Muscle layer of duodenum (tissue), 2 donors: ENCODE measurements at regions not wholly inside any gene's neighbourhood (a gene's known extent, or its start where the extent isn't known, plus 50 kb on each side); places are given as distances from the start of the nearest gene placed in this dataset.

Source experiments
- H3K27ac ChIP-seq: one replicate; pipeline ENCODE4 v1.7.0; 2013; ENCODE audit warnings: mild to moderate bottlenecking, low read length
- H3K27me3 ChIP-seq: one replicate; pipeline ENCODE4 v1.7.0; 2013; ENCODE audit warnings: low read depth, mild to moderate bottlenecking, control low read depth, low read length
- H3K36me3 ChIP-seq, 2 donors: one replicate each; pipeline ENCODE4 v1.7.0; 2013; ENCODE audit warnings: low read length in 2 of 2, control low read depth in 1 of 2, mild to moderate bottlenecking in 1 of 2; ENCODE audit not compliant: insufficient read depth in 2 of 2, control insufficient read depth in 1 of 2
- H3K4me1 ChIP-seq, 2 donors: one replicate each; pipeline ENCODE4 v1.7.0; 2013; ENCODE audit warnings: low read length in 2 of 2, mild to moderate bottlenecking in 2 of 2, control low read depth in 1 of 2, moderate library complexity in 1 of 2; ENCODE audit not compliant: insufficient read depth in 2 of 2, control insufficient read depth in 1 of 2
- H3K4me3 ChIP-seq, 2 donors: one replicate each; pipeline ENCODE4 v1.7.0; 2013; ENCODE audit warnings: low read length in 2 of 2, low read depth in 1 of 2, mild to moderate bottlenecking in 1 of 2
- H3K9me3 ChIP-seq, 2 donors: one replicate each; pipeline ENCODE4 v1.7.0; 2013; ENCODE audit warnings: low read length in 2 of 2, control low read depth in 1 of 2, mild to moderate bottlenecking in 1 of 2; ENCODE audit not compliant: control insufficient read depth in 1 of 2
- donor health status: healthy.

DNA sequence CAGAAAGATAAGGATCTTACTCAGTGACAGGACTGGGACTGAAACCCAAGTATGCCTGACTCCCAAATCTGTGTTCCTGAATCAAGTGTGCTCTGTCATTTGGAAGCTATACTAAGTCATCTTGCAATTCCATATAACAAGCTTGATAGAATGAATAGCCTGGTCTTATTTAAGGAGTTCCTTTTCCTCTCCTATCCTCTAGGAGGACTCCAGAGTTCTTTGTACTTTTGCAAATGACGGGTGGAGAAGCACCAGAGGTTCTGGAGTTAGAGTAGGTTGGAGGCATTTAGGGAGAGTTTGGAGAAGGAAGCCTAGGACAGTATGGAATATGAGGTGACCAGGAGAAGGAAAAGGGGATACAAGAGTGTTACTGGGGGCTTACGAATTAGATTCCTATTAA is 92.9 kb upstream of the RCN1 start:
- Histone ChIP-seq H3K36me3 (no peaks in the 10 kb centered on the region), H3K27me3 (no peaks in the 10 kb centered on the region), H3K9me3 (no peaks in the 10 kb centered on the region)

DNA sequence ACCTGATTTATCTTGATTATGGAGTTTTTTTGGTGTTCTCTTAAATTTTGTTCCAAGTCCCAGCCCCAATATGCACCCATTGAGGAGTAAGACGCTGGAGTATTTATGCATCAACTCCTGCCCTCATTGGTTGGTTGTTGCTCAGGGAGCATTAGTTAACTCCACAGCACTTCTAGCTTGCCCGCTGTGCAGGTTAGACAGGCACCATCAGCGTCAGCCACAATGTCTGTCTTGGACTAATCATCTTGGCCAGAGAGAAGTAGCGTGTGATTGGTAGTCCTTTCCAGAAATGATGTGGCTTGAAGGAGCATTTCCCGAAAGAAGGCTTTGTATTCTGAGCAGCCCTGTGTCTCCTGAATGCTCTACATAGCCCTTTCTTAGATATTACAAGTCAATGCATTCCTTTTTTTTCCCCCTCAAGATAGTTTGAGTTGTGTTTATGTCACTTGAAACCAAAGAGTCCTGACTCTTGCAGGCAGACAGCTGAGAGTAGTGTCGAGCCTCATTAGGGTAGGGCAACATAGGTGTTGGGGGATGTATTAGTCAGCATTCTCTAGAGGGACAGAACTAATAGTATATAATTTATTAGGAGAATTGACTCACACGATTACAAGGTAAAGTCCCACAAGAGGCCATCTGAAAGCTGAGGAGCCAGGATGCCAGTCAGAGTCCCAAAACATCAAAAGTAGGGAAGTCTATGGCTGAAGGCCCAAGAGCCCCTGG is 94.6 kb upstream of the RCN1 start:
- H3K4me3 ChIP-seq: no peak overlapping the region
- H3K4me1 ChIP-seq: no peaks in the 10 kb centered on the region
- no peaks in the 10 kb centered on the region for H3K9me3 ChIP-seq
- no peak overlapping the region for H3K27ac ChIP-seq
- no peaks in the 10 kb centered on the region for H3K36me3 ChIP-seq
- H3K27me3 ChIP-seq: no peaks in the 10 kb centered on the region

More for the DNA sequence above, 92.9 kb upstream of the RCN1 start:
- Histone ChIP-seq H3K27ac (no peak overlapping the region), H3K4me1 (no peaks in the 10 kb centered on the region), H3K4me3 (no peak overlapping the region)

DNA sequence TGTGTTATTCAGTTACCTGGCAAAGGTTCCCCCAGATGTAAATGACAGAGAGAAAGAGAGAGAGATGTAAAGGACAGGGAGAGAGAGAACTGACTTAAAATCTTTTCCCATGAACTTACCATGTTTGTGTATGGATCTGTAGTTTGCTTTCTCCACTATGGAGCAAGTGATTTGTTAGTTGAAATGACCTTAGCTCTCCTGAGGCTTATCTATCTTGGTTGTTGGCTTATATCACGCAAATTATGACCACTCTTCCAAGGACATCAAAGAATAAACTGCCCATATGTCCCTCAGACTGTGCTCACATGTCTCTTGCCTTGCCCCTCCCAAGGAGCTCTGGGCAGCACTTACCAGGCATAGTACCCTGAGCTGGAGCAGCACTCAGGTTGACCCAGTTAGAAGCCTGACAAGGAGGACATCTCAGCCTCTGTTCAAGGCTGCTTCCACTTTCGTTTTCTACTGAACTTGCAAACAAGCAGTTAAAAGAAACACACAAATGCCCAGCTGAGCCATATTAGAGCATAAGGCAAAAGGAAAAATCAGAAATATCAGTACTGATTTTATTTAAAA is 95.3 kb upstream of the RCN1 start:
- Histone ChIP-seq H3K9me3 (no peaks in the 10 kb centered on the region), H3K27ac (no peak overlapping the region), H3K4me1 (no peaks in the 10 kb centered on the region), H3K4me3 (peak overlapping the region in 1 of 2 donors; percentile 40), H3K36me3 (no peaks in the 10 kb centered on the region), H3K27me3 (no peaks in the 10 kb centered on the region)

DNA sequence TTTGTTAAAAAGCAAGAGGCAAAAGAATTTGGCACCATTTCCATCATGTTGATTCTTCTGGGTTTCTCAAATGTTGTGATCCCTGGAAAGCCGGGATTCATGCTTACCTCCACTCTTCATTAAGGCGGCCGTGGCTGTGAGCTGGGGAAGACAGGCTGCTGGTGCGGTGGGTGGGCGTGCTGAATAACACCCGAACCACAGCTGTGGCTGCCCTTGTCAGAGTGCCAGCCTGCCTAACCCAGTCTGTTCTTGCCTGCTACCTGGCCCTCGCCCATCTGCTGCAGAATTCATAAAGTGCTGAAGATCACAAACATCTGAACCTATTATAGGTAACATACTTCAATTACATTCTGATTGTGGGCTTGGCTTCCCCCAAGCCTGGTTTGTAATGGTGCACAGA is 95.8 kb upstream of the RCN1 start:
- H3K4me3 ChIP-seq: no peak overlapping the region
- H3K36me3 ChIP-seq: no peaks in the 10 kb centered on the region
- H3K27ac ChIP-seq: no peak overlapping the region
- no peaks in the 10 kb centered on the region for H3K27me3 ChIP-seq
- no peaks in the 10 kb centered on the region for H3K4me1 ChIP-seq
- no peaks in the 10 kb centered on the region for H3K9me3 ChIP-seq

DNA sequence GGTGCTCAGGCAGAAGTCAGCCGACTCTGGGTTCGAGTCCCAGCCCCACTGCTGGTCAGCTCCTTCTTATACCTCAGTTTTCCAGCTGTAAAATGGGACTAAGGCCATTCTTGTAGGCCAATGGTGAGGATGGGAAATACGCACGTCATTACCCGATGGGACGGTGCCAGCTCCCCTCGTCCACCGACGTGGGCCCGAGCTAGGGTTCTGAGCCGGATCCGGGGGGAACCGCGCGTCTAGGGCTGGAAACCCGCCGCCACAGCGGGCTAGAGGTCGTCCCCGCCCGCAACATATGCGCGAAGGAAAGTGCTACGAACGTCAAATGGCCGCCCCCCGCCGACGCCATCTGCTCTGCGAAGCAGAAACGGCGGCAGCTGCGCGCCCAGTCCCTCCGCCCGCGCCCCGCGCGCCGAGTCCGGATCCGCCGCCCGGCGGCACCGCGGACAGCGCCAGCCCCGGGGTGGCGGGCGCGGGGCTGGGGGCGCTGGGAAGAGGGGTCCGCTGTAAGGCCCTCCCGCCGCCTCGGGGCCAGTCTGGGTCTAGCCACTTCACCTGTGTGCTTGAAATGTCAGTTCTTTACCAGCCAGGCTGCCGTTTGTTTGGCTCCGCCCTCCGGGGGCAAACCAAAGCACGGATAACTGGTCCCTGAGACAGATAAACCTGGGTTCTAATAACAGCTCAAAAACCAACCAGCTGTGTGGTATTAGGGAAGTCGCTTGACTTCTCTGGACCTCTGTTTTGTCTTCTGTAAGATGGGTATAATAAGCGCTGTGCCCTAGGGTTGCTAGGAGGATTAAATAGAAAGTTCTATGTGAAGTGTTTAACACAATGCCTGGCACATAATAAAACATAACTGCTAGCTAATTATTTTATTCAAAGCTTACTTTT is 103.5 kb upstream of the RCN1 start:
- no peaks in the 10 kb centered on the region for H3K4me1 ChIP-seq
- peaks cover 0 to under 1% of the 10 kb centered on the region in 2 donors for H3K9me3 ChIP-seq
- peaks cover 6% of the 10 kb centered on the region for H3K27me3 ChIP-seq
- H3K27ac ChIP-seq: no peak overlapping the region
- H3K4me3 ChIP-seq: no peak overlapping the region
- no peaks in the 10 kb centered on the region for H3K36me3 ChIP-seq

DNA sequence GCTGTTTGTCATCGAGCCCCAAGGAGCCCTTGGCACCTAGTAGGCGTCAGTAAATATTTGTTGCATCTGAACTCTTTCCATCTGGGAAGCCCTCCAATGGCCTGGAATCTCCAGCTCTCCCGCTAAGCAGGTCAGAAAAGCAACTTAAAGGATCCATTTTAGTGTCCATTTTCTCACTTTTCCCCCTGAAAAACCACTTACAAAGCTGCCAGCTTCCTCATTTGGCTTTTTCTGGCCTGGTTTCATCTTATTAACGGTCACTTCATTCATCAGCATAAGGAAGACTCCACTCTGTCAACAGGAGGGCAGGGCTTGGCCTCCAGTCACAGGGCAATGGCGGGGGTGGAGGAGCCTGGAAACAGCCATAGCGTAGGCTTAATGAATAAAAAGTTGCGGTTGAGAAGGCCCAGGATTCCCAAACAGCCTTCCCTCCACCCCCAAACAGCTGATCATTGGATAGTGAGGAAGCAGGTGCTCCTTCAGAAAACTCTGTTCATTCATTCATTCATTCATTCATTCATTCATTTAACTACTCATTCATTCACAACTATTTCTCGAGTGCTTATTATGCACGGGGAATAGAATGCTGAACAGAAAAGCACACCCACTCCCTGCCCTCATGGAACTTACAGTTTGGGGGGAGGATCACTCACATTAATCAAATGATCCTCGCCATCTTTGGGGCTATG is 104.5 kb upstream of the RCN1 start:
- H3K27ac ChIP-seq: no peak overlapping the region
- H3K27me3 ChIP-seq: peaks cover 6% of the 10 kb centered on the region
- no peaks in the 10 kb centered on the region for H3K36me3 ChIP-seq
- H3K4me3 ChIP-seq: no peak overlapping the region
- H3K4me1 ChIP-seq: no peaks in the 10 kb centered on the region
- peaks cover 0 to 3% of the 10 kb centered on the region in 2 donors for H3K9me3 ChIP-seq

DNA sequence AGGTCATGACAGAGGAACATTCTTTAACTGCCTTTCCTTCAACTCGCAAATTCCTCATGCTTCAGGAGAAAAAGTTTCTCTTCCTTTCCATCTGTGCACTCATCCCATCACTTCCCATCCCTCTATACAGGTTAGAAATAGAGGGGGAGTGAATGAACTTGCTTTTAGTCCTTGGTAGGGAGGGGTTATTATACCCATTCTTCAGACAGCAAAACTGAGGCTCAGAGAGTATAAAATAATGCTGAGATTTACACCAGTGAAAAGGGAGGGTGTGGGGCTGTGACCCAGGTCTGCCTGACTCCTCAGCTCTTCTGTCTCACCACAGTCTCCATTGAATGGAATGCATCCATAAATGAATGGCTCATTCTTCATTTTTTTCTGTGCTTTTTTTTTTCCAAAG is 109.4 kb upstream of the RCN1 start:
- Histone ChIP-seq H3K4me3 (no peak overlapping the region), H3K27me3 (no peaks in the 10 kb centered on the region), H3K9me3 (peaks cover 0 to 3% of the 10 kb centered on the region in 2 donors), H3K36me3 (no peaks in the 10 kb centered on the region), H3K4me1 (no peaks in the 10 kb centered on the region), H3K27ac (no peak overlapping the region)

DNA sequence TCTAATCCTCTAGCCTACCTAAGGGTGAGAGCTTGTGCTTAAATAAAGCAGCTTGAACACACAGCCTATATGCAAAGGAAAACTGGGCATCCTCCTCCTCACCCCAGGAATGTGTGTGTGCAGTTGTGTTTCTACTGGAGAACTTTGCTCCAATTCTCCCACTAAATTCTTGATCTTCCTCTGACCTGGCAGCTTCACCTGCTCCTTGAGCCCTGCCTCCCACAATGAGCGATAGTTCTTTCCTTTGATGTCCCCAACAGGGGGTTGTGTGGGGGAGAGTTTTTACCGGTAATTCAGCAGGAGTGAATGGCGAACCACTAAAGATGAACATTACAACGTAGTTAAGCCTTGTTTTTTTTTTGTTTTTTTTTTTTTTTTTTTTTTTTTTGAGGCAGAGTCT is 113.5 kb upstream of the RCN1 start:
- no peaks in the 10 kb centered on the region for H3K36me3 ChIP-seq
- H3K9me3 ChIP-seq: peaks cover 0 to 3% of the 10 kb centered on the region in 2 donors
- H3K27me3 ChIP-seq: no peaks in the 10 kb centered on the region
- no peaks in the 10 kb centered on the region for H3K4me1 ChIP-seq
- H3K27ac ChIP-seq: no peak overlapping the region
- H3K4me3 ChIP-seq: no peak overlapping the region

DNA sequence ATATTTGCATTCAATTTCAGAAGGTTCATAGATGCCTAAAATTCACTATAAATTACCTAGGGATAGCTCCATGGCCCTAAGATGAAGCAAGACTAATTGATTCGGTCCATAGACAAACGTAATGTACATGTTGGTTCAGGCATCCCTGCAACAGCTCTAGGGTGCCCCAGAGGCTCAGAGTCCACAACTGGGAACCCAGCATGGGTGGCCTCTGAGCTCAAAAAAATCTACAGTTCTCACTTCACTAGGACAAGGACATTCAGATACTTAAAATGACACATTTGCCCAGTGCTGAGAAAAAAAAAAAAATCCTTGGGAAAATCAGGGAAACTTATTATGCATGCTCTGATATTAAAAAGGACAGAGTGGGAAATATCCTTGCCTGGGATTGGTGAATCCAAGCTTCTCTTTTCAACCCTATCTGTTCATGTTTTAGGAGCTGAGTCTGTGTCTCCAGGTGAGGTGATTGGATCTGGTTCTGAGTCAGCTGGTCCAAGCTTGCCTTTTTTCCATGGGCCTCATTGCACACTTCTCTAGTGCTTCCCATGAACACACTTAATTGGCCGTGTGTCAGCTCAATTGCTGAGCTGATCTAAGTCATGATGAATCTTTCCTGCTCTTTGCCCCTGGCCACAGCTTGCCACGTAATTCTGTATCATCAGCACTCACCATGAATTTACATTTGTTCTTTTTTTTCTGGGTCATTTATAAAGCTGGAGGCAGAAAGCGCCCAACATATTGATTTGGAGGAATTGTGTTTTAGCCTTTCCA is 116.3 kb upstream of the RCN1 start:
- H3K27me3 ChIP-seq: no peaks in the 10 kb centered on the region
- H3K36me3 ChIP-seq: no peaks in the 10 kb centered on the region
- H3K4me3 ChIP-seq: no peak overlapping the region
- H3K9me3 ChIP-seq: no peaks in the 10 kb centered on the region
- no peaks in the 10 kb centered on the region for H3K4me1 ChIP-seq
- no peak overlapping the region for H3K27ac ChIP-seq

DNA sequence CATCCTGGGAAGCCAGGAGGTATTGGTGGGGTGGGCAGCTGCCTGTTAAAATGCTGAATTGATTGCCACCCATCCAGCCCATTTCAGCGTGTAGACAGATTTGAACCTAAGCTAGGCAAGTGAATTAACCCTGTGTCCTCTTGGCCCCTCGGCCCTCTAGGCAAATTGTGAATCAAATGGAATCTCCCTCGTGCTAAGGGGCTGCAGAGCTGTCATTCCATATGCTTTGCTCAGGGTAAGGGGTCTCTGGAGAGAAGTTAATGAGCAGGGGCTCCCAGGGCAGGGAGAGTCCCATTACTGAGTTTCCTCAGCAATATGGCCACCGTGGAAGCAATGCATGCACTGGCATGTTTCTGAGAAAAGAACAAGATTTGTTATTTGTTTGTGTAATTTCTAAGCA is 117.7 kb upstream of the RCN1 start:
- H3K4me3 ChIP-seq: no peak overlapping the region
- no peaks in the 10 kb centered on the region for H3K4me1 ChIP-seq
- H3K27ac ChIP-seq: no peak overlapping the region
- no peaks in the 10 kb centered on the region for H3K27me3 ChIP-seq
- no peaks in the 10 kb centered on the region for H3K36me3 ChIP-seq
- no peaks in the 10 kb centered on the region for H3K9me3 ChIP-seq
